Keratinocyte (primary cell): ENCODE measurements at regions not wholly inside any gene's neighbourhood (a gene's known extent, or its start where the extent isn't known, plus 50 kb on each side); places are given as distances from the start of the nearest gene placed in this dataset.

Experiments used
- DNase-seq: peaks from one replicate; pipeline ENCODE4 v3.0.0-alpha.2; 2011; ENCODE audit warnings: low read depth, missing footprints, low spot score
- FAIRE-seq: peaks from 2 replicates; lab custom pipeline; 2011; peaks lifted over from hg19 to GRCh38; lab: Jason Lieb, UNC
- H2AFZ ChIP-seq: 2 replicates; pipeline ENCODE4 v1.6.0; 2012; ENCODE audit warnings: low read length, control low read depth, inconsistent platforms; ENCODE audit not compliant: control insufficient read depth
- H3K27ac ChIP-seq: 2 replicates; pipeline ENCODE4 v1.5.1; 2011; ENCODE audit warnings: low read length; ENCODE audit not compliant: control insufficient read depth, insufficient read depth
- H3K27me3 ChIP-seq: 3 replicates; pipeline ENCODE4 v1.6.0; 2011; ENCODE audit warnings: low read length; ENCODE audit not compliant: control insufficient read depth, insufficient read depth; ENCODE audit errors: extremely low read depth
- H3K36me3 ChIP-seq, 2 experiments: 2 replicates in 1 of 2; 3 replicates in 1 of 2; pipeline ENCODE4 v1.5.1; 2011; ENCODE audit warnings: low read length in 2 of 2, mild to moderate bottlenecking in 1 of 2; ENCODE audit not compliant: control insufficient read depth in 2 of 2, insufficient read depth in 2 of 2; ENCODE audit errors: extremely low read depth in 1 of 2
- H3K4me1 ChIP-seq: 3 replicates; pipeline ENCODE4 v1.5.1; 2011; ENCODE audit warnings: low read length; ENCODE audit not compliant: control insufficient read depth, insufficient read depth; ENCODE audit errors: extremely low read depth
- H3K4me2 ChIP-seq: 3 replicates; pipeline ENCODE4 v1.6.0; 2011; ENCODE audit warnings: low read depth, low read length; ENCODE audit not compliant: control insufficient read depth, insufficient read depth; ENCODE audit errors: extremely low read depth
- H3K4me3 ChIP-seq, 3 experiments: fragments of 200-600 bp in 1 of 3; sonication (generic) in 1 of 3; 2 replicates in 2 of 3; 3 replicates in 1 of 3; pipeline ENCODE4 v1.5.1; 2011 to 2016; ENCODE audit warnings: low read length in 3 of 3, mild to moderate bottlenecking in 3 of 3, control low read depth in 2 of 3, inconsistent platforms in 1 of 3, low read depth in 1 of 3, mixed read lengths in 1 of 3, mixed run types in 1 of 3, moderate library complexity in 1 of 3; ENCODE audit not compliant: control insufficient read depth in 2 of 3, insufficient read depth in 2 of 3; ENCODE audit errors: extremely low read depth in 1 of 3
- H3K79me2 ChIP-seq: 2 replicates; pipeline ENCODE4 v1.6.0; 2012; ENCODE audit warnings: low read length; ENCODE audit not compliant: control insufficient read depth, insufficient read depth
- H3K9ac ChIP-seq: 3 replicates; pipeline ENCODE4 v1.6.0; 2011; ENCODE audit warnings: low read length; ENCODE audit not compliant: control insufficient read depth, insufficient read depth; ENCODE audit errors: extremely low read depth
- H3K9me1 ChIP-seq: 3 replicates; pipeline ENCODE4 v1.6.0; 2011; ENCODE audit warnings: low read length; ENCODE audit not compliant: control insufficient read depth, insufficient read depth; ENCODE audit errors: extremely low read depth
- H3K9me3 ChIP-seq: 2 replicates; pipeline ENCODE4 v1.5.1; 2012; ENCODE audit warnings: low read depth, low read length; ENCODE audit not compliant: control insufficient read depth
- H4K20me1 ChIP-seq: 3 replicates; pipeline ENCODE4 v1.6.0; 2011; ENCODE audit warnings: low read length; ENCODE audit not compliant: control insufficient read depth, insufficient read depth; ENCODE audit errors: extremely low read depth
- CTCF ChIP-seq, 3 experiments: IDR thresholded peaks in 1 of 3; conservative IDR thresholded peaks in 1 of 3; optimal IDR thresholded peaks in 1 of 3; 2 replicates in 2 of 3; 3 replicates in 1 of 3; pipeline versions ENCODE3 to v1.5.1; 2011; ENCODE audit warnings: low read length in 3 of 3, mild to moderate bottlenecking in 3 of 3, moderate library complexity in 2 of 3, control low read depth in 1 of 3, inconsistent platforms in 1 of 3; ENCODE audit not compliant: insufficient read depth in 2 of 3; ENCODE audit errors: extremely low read depth in 1 of 3
- EZH2 ChIP-seq: IDR thresholded peaks from one replicate; pipeline ENCODE4 v1.6.1; 2012; ENCODE audit warnings: inconsistent platforms, mild to moderate bottlenecking, low read length, moderate library complexity
- dilution Hi-C: fragments of 300-500 bp; cut with MboI; formaldehyde crosslinking; loops from one replicate; pipeline ENCODE4 v1.7.0; 2020; ENCODE audit warnings: low sequenced_read_pairs; ENCODE audit not compliant: extremely low pct_ligation_motif_present

- Histone ChIP-seq H3K36me3 (no peaks in the 10 kb centered on the region), H4K20me1 (no peaks in the 10 kb centered on the region), H3K4me3 (no peak overlapping the region), H3K9ac (no peak overlapping the region), H3K9me3 (no peaks in the 10 kb centered on the region), H3K79me2 (no peaks in the 10 kb centered on the region), H3K27ac (no peak overlapping the region), H3K4me1 (no peaks in the 10 kb centered on the region), H3K4me2 (no peak overlapping the region), H3K27me3 (no peaks in the 10 kb centered on the region), H2AFZ (no peak overlapping the region), H3K9me1 (no peaks in the 10 kb centered on the region)
- no peak for TF ChIP-seq CTCF (optimal IDR thresholded peaks at IDR 0.05 in 1 of 3, IDR thresholded peaks at IDR 0.05 in 1 of 3, conservative IDR thresholded peaks at IDR 0.05 in 1 of 3; ENCODE audit: extremely low read depth in 1 of 3, insufficient read depth in 2 of 3, low read length in 3 of 3)
- FAIRE-seq (no peak), DNase-seq (no peak)
- dilution Hi-C loops = no loop called here
Observed at GRCh38 chr1:37135032-37135431, 100.7 kb upstream of the GRIK3 start.

GRCh38 chr1:37137014-37137413 is 102.7 kb upstream of the GRIK3 start:
- dilution Hi-C loops = no loop called here

More at GRCh38 chr1:37137014-37137413, 102.7 kb upstream of the GRIK3 start:
- Histone ChIP-seq H3K9ac (no peak overlapping the region), H2AFZ (no peak overlapping the region), H3K9me1 (no peaks in the 10 kb centered on the region), H3K9me3 (no peaks in the 10 kb centered on the region), H3K27me3 (no peaks in the 10 kb centered on the region), H3K4me3 (no peak overlapping the region), H3K36me3 (no peaks in the 10 kb centered on the region), H3K4me1 (no peaks in the 10 kb centered on the region), H3K4me2 (no peak overlapping the region), H3K79me2 (no peaks in the 10 kb centered on the region), H3K27ac (no peak overlapping the region), H4K20me1 (no peaks in the 10 kb centered on the region)
- FAIRE-seq = no peak
- TF ChIP-seq CTCF (optimal IDR thresholded peaks at IDR 0.05 in 1 of 3, IDR thresholded peaks at IDR 0.05 in 1 of 3, conservative IDR thresholded peaks at IDR 0.05 in 1 of 3; ENCODE audit: extremely low read depth in 1 of 3, insufficient read depth in 2 of 3, low read length in 3 of 3) (no peak), EZH2 (no peak)
- no peak for DNase-seq
